GM18909 (cell line): ENCODE measurements at regions not wholly inside any gene's neighbourhood (a gene's known extent, or its start where the extent isn't known, plus 50 kb on each side); places are given as distances from the start of the nearest gene placed in this dataset.
"Not testable (repeated sequence)": the region's sequence is repeated elsewhere in the genome, so short reads cannot be mapped to it uniquely, and the experiment has no call there.

Source experiments
- ATAC-seq: cut with Tn5 transposase; IDR thresholded peaks from one replicate; pipeline ENCODE4 v1.9.1; 2021; ENCODE audit warnings: mild to moderate bottlenecking; ENCODE audit not compliant: unreplicated experiment, poor library complexity

DNA sequence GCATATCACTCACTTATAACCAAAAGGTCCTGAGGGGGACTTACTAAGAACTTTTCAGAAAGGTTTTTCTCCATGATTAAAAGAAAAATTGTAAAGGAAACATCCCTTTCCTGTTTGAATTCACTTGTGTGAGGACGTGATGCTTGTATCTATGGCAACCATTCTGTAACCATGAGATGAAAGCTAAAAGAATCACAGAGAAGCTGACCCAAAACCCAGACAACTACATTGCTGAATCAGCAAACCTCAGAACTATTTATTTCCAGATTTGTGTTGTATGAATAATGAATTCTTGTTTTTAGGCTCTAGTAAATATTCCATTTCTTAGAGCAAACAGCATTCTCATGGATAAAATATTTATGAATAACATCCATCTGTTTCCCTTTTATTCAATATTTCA lies 91.2 kb downstream of the RCHY1 start:
- ATAC-seq: no peak

DNA sequence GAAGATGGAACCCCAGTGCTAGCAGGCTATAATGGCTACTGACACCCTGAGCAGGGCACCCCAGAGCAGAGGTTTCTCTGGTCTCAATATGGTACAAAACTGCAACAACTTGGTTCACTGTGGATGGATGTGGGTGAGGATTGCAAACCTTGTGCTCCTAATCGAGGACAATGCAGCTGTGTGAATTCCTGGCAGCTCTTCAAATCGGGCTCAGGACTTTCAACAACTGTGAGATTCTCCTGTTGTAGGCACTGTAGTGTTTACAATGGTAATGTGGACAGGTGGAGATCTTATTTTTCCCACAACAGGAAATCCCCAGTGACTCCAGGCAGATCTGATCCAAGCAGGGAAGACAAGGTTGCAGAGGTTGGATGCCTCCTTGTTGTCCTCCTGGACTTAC lies 101.5 kb downstream of the RCHY1 start:
- ATAC-seq: no peak

- no peak for ATAC-seq
Measured at GRCh38 chr4:75398501-75398900, 115.7 kb downstream of the RCHY1 start.

DNA sequence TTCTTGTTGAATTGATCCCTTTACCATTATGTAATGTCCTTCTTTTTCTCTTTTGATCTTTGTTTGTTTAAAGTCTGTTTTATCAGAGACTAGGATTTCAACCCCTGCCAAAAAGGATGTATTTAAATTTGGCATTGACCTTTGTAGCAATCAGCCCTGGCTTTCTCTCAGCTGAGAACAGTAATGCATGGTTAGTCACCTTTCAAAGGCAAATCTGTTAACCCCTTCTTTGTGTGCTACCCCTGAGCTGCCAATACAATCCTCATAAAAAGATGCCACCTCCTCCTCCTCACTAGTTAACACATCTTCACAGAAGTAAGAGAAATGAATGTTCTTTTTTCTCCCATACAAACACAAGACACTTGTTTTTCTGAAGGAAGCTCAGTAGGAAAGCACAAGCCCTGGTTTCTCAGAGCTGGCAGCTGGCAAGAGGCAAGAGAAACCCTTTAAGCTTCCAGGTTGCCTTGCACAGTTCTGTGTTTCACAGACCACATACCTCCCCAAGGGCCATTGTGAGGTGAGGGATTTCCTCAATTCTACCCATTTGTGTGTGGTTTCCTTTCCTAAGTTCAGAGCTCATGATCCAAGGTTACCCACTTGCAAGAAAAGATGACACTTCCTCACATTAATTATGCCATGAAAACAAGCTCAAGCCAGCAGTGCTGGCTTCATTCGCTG lies 122.6 kb downstream of the RCHY1 start:
- no peak for ATAC-seq

DNA sequence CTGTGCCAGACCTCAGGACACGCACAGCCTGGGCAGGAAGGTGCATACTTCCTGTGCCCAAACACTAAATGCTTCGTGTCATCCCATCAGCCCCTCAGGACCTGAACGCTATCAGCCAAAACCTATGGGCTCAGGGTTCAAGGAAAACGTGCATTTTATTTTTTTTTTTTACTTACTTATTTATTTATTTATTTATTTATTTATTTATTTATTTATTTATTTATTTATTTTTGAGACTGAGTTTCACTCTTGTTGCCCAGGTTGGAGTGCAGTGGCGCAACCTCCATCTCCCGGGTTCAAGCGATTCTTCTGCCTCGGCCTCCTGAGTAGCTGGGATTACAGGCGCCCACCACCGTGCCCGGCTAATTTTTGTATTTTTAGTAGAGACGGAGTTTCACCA lies 127.8 kb downstream of the RCHY1 start:
- not testable (repeated sequence) for ATAC-seq

DNA sequence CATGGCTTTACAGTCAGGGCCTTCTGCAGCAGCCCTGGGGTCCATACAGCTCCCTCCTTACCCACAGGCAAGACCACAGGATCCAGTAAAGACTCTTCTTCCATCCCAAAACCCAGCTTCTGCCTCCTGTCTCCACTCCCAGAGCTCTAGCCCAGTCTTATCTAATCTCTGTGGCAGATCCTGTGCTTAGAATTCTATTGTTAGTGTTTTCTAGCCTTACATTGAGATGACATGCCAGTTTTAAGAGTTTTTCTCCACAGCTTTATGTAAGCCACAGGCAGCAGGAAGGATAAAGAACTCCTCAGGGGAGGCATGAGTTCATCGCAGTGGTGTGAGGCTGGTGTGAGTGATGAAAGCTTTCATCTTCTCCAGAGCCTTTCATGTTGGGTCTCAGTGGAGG lies 129.1 kb downstream of the RCHY1 start:
- ATAC-seq: no peak

DNA sequence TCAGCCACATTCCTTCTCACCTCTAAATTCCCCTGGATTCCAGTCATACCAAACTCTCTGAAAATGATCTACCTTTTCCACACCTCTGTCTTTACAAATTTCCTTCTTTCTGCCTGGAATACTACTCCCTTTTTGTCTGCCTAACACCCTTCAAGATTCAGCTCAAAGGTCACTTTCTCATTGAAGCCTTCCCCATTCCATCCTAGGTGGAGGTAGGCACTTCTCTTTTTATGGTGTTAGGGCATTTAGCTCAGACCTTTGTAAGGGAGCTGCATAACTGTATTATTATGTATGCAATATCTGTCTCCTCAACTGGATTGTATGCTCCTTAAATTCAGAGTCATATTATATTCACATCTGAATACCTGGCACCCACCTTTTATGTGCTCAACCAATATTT lies 137.7 kb downstream of the RCHY1 start:
- no peak for ATAC-seq

GRCh38 chr4:75371915-75372314 lies 142.3 kb downstream of the RCHY1 start:
- no peak for ATAC-seq

- ATAC-seq: no peak
Measured at GRCh38 chr4:75370576-75370975, 143.6 kb downstream of the RCHY1 start.

GRCh38 chr4:75345423-75345822 lies 168.8 kb downstream of the RCHY1 start:
- ATAC-seq: no peak

DNA sequence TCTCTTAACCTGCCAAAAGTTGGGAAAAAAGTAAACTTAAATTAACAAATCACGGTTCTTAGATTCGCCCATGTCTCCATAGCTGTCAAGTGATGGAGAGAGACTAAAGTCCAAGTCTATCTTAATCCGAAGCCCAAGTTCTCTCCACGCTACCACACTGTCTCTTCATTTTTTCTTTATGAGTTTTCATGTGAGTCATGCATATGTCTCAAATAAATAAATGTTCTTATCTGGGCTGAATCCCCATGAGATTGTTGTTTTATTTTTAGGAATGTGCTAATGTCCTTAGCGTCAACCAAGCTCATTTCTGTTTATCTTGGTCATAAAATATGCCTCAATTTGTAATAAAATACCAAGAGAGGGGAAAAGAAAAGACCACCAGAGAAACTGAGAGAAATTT lies 169.3 kb downstream of the RCHY1 start:
- ATAC-seq: no peak

- no peak for ATAC-seq
Measured at GRCh38 chr4:75343333-75343732, 170.9 kb downstream of the RCHY1 start.

- no peak for ATAC-seq
Measured at GRCh38 chr4:75340561-75340960, 173.6 kb downstream of the RCHY1 start.

DNA sequence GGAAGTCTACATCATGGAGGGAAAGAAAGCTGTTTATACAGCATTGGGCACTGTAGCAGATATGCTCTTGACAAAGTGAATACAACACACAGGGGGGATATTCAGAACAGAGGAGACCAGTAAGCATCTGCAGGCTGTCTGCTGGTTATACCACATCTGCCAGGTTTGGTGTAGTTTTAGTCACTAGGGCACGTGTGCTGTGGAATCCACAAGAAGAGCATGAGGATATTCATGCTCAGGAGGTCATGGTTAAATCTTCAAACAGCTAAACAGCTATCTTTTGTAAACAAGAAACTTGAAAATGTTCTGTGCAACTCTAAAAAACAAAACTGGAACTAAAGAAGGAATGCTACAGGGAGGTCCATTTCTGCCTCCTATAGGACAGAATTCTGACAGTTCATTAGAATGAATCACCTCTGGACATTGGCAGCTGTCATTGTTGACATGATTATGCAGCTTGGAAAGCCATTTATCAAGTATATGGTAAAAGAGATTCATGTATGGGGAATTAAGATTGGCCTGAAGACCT lies 175.8 kb downstream of the RCHY1 start:
- ATAC-seq: no peak

GRCh38 chr4:75327804-75328512 lies 186.2 kb downstream of the RCHY1 start:
- ATAC-seq: no peak

- no peak for ATAC-seq
Measured at GRCh38 chr4:75325318-75325979, 188.8 kb downstream of the RCHY1 start.

DNA sequence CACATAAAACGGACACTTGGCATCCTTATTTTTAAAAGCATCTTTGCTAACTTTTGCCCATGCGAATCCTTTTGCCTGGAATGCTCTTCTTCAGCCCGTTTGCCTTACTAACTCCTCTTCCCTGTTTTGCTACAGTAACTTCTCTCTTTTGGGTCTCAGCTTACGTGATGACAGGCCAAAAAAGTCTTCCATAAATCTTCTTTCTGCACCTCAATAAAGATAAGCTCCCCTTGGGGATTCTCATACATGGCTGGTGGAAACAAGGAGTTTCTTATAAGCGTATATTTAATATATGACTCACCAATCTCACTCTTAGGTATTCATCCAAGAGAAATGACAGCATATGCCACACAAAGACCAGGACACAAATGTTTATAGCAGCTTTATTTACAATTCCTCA lies 192.7 kb downstream of the RCHY1 start:
- ATAC-seq: no peak

DNA sequence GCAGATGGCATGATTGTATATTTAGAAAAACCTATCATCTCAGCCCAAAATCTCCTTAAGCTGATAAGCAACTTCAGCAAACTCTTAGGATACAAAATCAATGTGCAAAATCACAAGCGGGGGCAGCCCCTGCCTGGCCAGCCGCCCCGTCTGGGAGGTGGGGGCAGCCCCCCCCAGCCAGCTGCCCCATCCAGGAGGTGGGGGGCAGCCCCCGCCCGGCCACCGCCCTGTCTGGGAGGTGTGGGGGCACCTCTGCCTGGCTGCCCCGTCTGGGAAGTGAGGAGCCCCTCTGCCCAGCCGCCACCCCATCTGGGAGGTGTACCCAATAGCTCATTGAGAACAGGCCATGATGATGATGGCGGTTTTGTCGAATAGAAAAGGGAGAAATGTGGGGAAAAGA lies 196.6 kb downstream of the RCHY1 start:
- not testable (repeated sequence) for ATAC-seq

GRCh38 chr4:75308049-75308448 lies 206.2 kb downstream of the RCHY1 start:
- ATAC-seq: no peak

GRCh38 chr4:75306506-75306905 lies 207.7 kb downstream of the RCHY1 start:
- no peak for ATAC-seq

- ATAC-seq: no peak
Measured at GRCh38 chr4:75302648-75303047, 211.6 kb downstream of the RCHY1 start.
